ENCODE measurements at regions not wholly inside any gene's neighbourhood (a gene's known extent, or its start where the extent isn't known, plus 50 kb on each side); places are given as distances from the start of the nearest gene placed in this dataset.

GRCh38 chr4:20196476-20196875 is 55.2 kb upstream of the SLIT2 start:
- TF ChIP-seq CTCF (IDR thresholded peaks at IDR 0.05) (no peak), REST (IDR thresholded peaks at IDR 0.05; ENCODE audit: insufficient read depth in 1 of 2, low read depth in 2 of 2, low read length in 1 of 2) (no peak), POLR2AphosphoS5 (IDR thresholded peaks at IDR 0.05; ENCODE audit: low read depth, low read length) (no peak), SIN3A (IDR thresholded peaks at IDR 0.05; ENCODE audit: borderline replicate concordance, insufficient read depth, low read depth, low read length) (no peak)

Measured in Panc1 (cell line).